ENCODE measurements at regions not wholly inside any gene's neighbourhood (a gene's known extent, or its start where the extent isn't known, plus 50 kb on each side); places are given as distances from the start of the nearest gene placed in this dataset.
"Not testable (repeated sequence)": the region's sequence is repeated elsewhere in the genome, so short reads cannot be mapped to it uniquely, and the experiment has no call there.

GRCh38 chr3:74281705-74282104 is 332.8 kb downstream of the CNTN3 start:
- no peak for DNase-seq (ENCODE audit: low read depth, low spot score)

GRCh38 chr3:74273555-74274402 is 340.7 kb downstream of the CNTN3 start:
- no peak for DNase-seq (ENCODE audit: low read depth, low spot score)

DNA sequence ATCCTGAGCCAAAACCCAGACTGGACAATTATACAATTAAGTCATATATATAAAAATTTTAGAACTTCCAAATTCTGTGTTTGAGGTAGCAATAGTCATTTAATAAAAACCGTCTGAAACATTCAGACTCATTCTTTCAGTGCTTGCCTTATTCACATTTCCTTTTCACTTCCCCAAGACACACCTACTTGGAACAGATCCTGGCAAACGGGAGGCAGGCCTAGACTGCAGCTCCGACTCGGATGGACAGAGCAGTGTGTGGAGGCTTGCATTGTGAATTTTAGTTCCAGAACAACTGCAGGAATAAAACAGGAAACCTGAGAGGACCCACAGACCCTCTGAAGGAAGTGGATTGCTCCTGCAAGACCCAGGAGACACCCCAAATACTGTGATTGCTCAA is 341.4 kb downstream of the CNTN3 start:
- DNase-seq (ENCODE audit: low read depth, low spot score): no peak

DNA sequence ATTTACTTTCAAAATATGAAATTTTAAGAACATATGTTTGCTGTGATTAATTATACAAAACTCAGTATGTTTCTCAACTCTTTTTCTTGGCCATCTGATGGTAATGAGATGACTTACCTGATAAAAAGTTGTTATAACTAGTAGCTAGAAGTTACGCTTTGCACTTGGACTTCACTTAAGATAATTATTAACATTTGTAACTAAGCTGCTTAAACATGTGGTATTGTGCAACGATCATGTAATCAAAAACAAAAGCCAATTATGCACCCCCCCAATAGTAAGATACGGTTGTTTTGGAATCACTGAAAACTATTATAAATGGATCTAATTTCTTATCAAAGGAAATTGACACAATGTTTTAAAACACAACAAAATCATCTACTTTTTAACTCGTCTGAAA is 342.9 kb downstream of the CNTN3 start:
- DNase-seq (ENCODE audit: low read depth, low spot score): no peak

DNA sequence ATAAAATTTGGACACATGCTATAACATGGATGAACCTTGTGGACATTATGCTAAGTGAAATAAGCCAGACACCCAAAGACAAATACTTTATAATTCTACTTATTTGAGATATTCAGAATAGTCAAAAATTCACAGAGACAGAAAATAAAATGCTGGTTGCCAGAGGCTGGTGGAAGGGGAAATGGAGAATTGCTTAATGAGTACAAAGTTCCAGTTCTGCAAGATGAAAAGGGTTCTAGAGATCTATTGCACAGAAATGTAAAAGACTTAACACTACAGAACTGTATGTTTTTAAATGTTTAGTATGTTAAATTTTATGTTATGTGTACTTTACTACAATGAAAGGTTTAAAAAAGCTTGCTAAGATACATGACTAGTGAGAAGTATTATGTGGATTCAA is 344.8 kb downstream of the CNTN3 start:
- no peak for DNase-seq (ENCODE audit: low read depth, low spot score)

DNA sequence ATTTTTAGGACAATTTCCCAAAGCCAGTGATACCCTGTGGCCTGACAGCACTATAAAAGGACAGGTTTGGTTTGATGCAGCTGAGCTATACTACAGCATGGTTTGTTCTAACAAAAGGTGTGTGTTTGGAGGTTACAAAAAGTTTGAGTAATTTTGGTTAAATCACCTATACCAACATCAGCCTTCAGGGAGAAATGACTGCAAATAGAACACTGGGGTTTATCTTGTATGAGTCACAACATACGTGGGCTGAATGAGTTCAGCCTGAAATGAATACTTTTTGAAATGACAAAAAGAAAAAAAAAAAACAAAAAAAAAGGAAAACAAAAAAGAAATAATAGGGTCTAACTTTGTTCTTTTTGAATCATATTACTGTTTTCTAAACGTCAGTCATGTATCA is 345.7 kb downstream of the CNTN3 start:
- DNase-seq (ENCODE audit: low read depth, low spot score): no peak

- no peak for DNase-seq (ENCODE audit: low read depth, low spot score)
These were observed 346.8 kb downstream of the CNTN3 start for GRCh38 chr3:74267588-74268184.

GRCh38 chr3:74267131-74267530 is 347.3 kb downstream of the CNTN3 start:
- DNase-seq (ENCODE audit: low read depth, low spot score): no peak

GRCh38 chr3:74265069-74265468 is 349.4 kb downstream of the CNTN3 start:
- no peak for DNase-seq (ENCODE audit: low read depth, low spot score)

- no peak for DNase-seq (ENCODE audit: low read depth, low spot score)
These were observed 351.4 kb downstream of the CNTN3 start for GRCh38 chr3:74263031-74263430.

GRCh38 chr3:74233091-74233490 is 381.4 kb downstream of the CNTN3 start:
- no peak for DNase-seq (ENCODE audit: low read depth, low spot score)

DNA sequence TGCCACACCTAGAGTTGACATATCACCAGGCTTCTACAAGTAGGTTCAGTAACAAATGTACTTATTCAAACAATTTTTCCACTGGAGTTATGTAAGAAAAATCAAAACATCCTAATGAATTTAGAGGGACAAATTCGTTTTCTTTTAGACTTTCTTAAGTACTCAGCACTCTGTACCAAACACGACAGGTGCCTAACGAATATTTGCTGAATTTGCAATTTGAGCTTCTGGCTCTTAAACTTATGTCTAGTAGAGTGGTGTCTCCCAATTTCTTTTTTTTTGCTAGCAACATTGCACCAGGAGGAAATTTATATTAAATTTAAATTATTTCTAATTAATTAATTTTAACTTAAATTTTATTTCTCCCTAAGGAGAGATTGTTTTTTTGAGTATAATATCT is 397.0 kb downstream of the CNTN3 start:
- DNase-seq (ENCODE audit: low read depth, low spot score): no peak

- DNase-seq (ENCODE audit: low read depth, low spot score): no peak
These were observed 400.2 kb downstream of the CNTN3 start for GRCh38 chr3:74214286-74214685.

DNA sequence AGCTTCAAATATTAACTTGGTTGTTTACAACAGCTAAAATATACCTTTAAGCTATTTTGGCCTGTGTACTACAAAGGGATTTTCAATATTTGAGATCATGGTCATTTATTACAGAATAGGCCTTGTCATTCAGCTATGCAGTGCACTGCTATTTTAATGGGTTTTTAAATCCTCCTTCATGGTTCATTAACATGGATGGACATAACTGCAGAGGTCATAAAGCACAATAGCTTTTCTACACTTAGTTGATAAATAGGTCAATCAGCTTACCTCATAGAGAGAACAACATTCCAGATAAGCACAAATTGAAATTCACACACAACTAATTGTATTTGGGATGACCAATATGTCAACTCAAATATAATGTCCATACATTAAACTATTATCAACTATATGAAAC is 403.7 kb downstream of the CNTN3 start:
- DNase-seq (ENCODE audit: low read depth, low spot score): no peak

GRCh38 chr3:74200952-74201351 is 413.5 kb downstream of the CNTN3 start:
- no peak for DNase-seq (ENCODE audit: low read depth, low spot score)

GRCh38 chr3:74178664-74179063 is 435.8 kb downstream of the CNTN3 start:
- DNase-seq (ENCODE audit: low read depth, low spot score): not testable (repeated sequence)

DNA sequence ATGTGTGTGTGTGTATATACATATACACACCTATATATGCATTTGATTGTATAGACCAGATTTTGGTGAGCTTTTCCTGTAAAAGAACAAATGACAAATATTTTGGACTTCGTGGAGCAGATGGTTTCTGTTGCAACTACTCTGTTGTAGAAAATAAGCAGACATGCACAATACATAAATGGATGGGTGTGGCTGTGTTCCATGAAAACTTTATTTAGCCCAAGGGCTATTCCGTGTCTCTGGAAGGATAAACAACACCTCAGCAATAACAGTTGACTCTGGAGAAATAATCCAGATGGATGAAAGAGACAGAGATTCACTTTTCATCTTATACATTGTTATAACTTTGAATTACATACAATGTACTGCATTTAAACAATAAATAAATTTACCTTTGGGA is 441.4 kb downstream of the CNTN3 start:
- no peak for DNase-seq (ENCODE audit: low read depth, low spot score)

DNA sequence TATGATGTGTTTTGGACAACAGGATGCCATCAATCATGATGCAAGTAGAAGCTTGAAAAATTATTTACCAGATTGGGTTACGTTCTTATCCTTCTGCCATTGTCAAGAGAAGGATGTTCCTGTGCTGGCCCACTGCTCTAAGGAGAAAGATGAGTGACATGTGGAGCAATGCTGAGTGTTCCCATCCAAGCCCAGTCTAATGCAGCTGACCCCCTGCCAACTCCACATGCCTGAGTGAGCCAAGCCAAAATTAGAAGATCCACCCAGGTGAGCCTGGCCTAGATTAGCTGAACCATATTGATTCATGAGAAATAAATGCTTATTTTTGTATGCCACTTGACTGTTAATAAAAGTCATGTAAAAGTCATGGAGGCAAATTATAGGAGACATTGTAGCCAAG is 446.5 kb downstream of the CNTN3 start:
- no peak for DNase-seq (ENCODE audit: low read depth, low spot score)

GRCh38 chr3:74165211-74165610 is 449.2 kb downstream of the CNTN3 start:
- no peak for DNase-seq (ENCODE audit: low read depth, low spot score)

GRCh38 chr3:74149466-74149865 is 465.0 kb downstream of the CNTN3 start:
- DNase-seq (ENCODE audit: low read depth, low spot score): no peak

DNA sequence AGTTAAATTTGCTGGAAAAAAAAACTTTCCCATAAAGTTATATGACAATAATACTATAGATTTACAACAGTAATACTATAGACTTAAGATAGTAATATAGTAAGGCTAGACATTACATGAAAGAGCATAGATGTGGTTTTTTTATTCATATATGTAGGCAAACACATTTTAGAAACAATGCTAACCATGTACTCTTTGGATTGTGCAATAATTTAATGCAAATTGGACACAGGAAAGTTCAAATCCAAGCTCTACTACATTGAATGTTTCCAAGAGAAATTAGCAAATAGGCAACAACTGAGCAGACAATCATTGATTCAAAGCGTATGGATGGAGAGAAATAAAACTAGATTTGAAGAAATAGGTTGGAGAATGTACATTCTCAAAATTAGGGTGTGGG is 469.2 kb downstream of the CNTN3 start:
- no peak for DNase-seq (ENCODE audit: low read depth, low spot score)

DNA sequence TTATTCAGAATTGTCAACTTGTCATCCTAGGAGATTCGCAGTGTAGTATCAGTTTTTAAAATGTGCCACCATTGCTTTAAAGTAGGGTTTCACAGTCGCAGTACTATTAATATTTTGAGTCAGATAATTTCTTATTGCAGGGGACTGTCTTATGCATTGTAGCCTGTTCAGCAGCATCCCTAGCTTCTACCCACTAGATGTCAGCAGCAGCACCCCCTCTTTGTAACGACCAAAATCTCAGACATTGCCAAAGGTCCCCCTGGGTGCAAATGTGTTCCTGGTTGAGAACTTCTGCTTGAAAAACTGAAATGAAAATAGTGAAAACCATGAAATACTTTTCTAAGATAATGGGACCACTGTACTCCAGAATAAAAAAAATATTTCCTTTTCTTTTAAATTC is 474.8 kb downstream of the CNTN3 start:
- DNase-seq (ENCODE audit: low read depth, low spot score): no peak

- DNase-seq (ENCODE audit: low read depth, low spot score): no peak
These were observed 476.7 kb downstream of the CNTN3 start for GRCh38 chr3:74137790-74138189.
